NOMO-1 treated with dmso at 0.1 percent for 144 hours (cell line): ENCODE measurements at regions not wholly inside any gene's neighbourhood (a gene's known extent, or its start where the extent isn't known, plus 50 kb on each side); places are given as distances from the start of the nearest gene placed in this dataset.
A peak's percentile ranks its signal among the peaks of the same experiment; 100 is the strongest.
"Not testable (repeated sequence)": the region's sequence is repeated elsewhere in the genome, so short reads cannot be mapped to it uniquely, and the experiment has no call there.

Experiments
- DNase-seq: peaks from one replicate; lab custom pipeline; 2025; ENCODE audit not compliant: unreplicated experiment; lab: John Stamatoyannopoulos, UW

DNA sequence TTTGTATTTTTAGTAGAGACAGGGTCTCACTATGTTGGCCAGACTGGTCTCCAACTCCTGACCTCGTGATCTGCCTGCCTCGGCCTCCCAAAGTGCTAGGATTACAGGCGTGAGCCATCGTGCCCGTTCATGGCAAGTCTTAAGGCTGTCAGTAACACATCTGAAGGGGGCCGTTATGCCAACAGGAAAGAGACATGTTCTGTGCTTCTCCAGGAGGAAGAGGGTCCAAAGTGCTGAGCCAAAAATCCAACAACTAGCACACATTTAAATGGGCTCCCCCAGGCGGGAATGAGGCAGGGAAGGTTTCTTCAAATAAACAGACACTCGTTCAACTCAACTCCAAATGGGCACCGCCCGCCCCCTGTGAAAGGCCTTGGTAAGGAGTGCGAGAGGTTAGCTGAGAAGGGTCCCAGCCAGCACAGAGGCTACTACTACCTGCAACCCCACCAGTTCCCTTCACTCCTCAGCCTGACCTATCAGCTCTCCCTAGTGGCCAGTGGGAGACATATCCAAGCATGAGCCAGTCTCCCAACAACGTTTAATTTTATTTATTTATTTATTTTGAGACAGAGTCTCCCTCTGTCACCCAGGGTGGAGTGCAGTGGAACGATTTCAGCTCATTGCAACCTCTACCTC lies 84.1 kb upstream of the DMRT1 start:
- DNase-seq: no peak

DNA sequence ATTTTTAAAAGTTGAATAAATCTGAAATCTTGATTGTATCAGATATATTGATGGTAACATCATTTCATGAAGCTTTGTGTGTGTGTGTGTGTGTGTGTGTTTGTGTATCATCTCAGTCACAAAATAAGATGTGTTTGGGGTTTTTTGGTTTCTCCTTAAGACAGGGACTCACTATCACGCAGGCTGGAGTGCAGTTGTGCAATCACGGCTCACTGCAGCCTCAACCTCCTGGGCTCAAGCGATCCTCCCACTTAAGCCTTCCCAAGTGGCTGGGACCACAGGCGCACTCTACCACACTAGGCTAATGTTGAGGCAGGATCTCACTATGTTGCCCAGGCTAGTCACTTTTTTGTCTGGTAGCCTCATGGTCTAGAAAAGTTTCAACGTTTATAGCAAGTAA lies 83.4 kb upstream of the DMRT1 start:
- DNase-seq: no peak

DNA sequence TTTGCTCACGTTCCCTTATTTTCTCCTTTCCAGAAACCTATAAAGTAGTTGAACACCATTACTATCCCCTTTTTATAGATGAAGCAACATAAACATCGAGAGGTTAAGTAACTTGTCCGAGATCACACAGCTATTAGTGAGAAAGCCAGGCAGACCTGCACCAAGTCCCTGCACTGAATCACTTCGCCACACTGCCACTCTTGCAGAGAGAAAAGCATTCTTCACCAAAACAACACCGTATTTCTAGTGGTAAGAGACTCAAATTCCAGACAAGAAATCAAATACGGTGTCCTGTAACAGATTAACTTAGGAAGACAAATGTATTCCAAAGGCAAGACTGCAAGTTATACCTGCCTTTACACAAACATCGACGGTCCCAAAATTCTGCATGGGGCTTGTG lies 82.0 kb upstream of the DMRT1 start:
- no peak for DNase-seq

DNA sequence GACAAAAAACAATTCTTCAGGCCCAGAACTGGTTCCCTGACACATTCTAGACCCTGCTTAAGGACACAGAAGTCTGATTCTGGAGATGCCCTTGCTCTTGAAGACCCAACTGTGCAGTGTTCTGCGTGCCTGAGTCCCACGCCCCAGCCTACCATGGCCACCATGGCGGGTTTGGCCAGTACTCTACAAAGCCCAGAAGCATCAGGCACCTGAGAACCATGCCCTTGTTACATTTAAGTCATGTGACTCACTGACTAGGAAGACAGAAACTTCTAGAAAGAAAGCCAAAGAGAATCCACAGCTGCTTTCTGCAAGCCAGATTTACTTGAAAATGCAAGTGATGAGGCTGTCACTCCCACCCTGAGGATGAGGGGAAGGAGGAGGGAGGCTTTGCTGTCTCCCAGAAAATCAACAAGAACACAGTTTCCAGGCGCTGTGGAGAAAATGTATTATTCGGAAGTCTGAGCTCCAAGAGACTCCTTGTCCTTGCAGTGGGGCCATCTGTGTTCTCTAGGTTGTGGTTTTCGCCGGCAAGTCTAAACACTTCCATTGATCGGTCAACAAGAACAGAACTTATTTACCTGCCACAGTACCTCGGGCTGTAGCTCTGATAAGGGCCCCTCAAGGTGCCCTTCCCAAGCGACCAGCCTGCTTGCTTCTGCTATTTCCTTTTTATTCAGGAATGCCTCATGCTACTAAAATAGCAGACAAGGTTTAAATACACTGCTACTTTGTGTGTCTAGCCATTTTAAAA lies 81.3 kb upstream of the DMRT1 start:
- DNase-seq: no peak

DNA sequence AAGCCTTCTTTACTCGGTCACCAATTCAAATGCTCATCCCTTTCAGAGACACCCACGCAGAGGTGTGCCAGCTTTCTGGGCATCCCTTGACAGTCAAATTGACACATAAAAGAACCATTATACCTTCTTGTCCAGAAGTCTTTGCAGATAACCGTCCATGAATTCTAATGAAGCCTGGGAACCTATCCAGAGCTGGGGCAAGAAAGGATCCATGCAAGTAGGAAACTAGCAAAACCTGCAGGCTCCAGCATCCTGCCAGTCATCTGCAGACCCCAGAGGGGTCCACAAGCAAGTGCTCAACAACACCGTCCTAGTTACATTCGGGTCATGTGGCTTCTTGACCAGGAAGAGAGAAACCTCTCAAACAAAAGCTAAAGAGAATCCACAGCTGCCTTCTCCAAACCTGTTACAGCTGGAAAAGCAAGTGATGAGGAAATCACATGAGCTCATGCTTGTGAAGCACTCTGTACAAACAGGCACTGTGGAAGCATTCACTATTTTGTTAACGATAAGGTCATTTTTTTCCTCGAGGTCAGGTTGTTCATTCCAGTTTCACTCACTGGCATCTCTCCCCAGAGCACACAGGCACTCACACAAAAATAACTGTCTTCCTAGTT lies 80.2 kb upstream of the DMRT1 start:
- DNase-seq: no peak

DNA sequence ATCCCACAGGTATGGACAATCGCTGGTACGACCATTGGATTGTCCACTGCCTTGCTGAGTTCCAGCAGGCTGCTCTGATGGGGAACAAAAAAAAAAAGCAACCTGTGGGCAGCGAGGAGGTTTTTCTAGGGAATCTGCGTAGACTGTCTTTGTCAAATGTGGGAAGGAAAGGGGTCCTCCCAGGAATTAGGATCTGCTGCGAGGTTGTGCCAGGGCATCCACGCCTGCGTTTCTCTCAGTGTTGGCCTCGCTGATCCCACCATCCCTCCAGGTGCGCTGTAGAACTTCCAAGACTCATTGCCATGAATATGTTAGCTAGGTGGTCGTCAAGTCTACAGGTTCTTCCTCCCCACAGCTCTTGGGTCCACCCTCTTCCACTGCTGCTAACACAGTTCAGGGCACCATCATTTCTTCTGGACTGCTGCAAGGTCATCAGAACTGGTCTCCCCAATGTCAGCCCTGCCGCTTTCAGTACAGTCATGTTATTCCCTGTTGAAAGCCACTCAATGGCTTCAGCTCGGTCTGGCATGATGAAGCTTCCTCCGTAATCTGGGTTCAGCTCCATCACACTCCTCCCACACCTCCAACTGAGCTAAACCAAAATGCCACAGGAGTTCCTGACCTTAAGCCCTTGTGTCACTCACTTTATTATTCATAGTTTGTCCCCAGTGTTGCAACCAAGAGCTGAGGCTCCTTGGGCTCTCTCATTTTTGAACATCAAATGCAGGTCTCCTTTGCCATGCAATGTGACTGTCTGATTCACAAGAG lies 79.5 kb upstream of the DMRT1 start:
- no peak for DNase-seq

DNA sequence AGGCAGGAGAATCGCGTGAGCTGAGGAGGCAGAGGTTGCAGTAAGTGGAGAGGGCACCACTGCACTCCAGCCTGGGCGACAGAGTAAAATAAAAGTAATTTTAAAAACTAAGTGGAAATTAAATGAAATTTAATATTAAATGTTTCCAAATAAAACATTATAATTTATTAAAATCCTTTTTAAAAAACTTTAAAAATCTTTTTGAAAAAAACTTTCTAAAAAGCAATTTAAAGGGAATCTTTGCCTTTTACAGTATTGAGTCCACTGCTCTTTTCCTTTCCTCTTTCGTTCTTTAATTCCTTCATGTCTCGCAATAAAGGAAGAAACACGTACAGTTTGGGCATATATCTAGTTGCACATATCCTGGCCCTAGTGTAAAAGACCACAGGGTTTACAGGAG lies 77.8 kb upstream of the DMRT1 start:
- DNase-seq: no peak

DNA sequence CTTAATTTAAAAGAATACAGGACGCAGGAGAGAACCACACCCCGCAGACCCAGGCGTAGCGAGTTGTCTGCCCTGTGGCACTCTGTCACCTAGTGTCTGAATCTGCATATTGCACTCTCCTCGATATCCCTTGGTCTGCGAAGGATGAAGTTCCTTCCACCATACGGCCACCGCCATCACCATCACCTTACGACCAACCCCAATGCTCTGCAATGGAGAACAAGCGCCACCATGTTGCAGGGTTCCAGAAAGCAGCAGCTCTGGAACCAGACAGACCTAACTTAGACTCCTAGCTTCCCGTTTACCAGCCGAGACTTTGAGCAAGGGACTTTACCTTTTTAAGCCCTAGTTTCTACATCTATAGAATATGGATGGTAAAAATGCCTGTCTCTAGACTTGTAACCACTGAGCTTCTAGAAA lies 77.4 kb upstream of the DMRT1 start:
- peak; percentile 75 for DNase-seq

DNA sequence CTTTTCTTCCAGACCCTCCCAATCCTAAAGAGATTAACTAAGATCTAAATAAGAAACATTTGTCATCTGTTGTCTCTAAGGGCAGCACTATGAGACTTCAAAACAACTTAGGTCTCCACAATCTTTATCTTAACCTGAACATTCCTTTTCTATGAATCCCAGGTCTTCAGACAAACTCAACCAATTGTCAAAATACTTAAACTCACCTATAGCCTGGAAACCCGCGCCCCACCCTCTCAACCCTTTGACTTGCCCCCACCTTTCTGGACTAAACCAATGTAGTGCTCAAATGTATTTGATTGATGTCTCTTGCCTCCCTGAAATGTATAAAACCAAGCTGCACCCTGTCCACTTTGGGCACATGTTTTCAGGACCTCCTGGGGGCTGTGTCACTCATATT lies 76.5 kb upstream of the DMRT1 start:
- DNase-seq: no peak

DNA sequence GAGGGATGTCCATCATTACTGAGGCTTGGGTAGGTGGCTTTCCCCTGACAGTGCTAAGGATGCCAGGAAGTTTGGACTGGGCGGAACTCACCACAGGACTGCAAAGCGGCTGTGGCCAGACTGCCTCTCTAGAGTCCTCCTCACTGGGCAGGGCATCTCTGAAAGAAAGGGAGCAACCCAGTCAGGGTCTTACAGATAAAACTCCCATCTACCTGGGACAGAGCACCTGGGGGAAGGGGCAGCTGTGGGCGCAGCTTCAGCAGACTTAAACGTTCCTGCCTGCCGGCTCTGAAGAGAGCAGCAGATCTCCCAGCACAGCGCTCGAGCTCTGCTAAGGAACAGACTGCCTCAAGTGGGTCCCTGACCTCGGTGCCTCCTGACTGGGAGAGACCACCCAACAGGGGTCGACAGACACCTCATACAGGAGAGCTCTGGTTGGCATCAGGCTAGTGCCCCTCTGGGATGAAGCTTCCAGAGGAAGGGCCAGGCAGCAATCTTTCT lies 74.4 kb upstream of the DMRT1 start:
- not testable (repeated sequence) for DNase-seq

DNA sequence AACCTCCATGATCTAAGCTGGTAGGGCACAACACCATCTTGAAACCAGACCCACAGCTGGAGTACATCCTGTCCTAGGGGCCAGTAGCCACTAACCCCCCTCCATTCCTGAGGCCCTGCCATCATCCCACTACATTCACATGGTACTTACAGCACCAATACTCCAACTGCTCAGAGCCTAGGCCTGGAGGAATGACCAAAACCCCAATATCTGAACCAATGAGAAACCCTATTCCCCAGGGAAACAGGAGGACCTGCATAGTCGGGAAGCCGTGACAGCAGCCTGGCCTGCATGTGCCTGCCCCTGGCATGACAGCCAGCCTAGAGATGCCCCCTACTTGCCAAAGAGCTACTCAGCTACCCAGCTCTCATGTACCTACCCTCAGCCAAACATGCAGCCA lies 65.4 kb upstream of the DMRT1 start:
- no peak for DNase-seq

DNA sequence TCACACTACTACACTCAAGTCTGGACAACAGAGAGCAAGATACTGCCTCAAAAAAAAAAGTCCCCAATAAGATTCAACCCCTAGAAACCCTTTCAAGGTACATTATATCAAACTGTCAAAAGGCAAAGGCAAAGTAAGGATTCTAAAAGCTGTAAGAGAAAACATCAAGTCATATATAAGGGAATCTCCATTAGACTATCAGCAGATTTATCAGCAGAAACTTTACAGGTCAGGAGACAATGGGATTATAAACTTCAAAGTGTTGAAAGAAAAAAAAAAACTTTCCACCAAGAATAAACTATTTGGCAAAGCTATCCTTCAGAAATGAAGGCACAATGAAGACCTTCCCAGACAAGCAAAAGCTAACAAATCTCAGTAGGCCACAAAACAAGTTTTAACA lies 63.5 kb upstream of the DMRT1 start:
- DNase-seq: no peak

DNA sequence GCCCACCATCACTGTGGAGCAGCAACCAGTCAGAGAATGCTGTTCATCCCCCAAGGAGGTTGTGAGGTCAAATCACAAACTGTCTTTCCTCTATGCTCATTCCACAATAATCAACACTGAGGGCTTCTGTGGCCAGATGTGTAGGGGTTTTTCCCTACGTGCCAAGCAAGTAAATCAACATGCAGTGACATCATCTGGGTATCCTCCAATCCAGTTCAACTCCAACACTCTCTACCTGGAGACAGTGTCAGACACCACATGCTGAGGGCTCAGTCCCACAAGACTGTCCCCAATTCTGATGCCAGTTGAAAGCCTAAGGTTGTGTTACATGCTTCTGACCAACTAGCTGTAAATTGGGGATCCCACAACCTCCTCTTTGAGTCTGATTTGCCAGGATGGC lies 57.3 kb upstream of the DMRT1 start:
- no peak for DNase-seq

DNA sequence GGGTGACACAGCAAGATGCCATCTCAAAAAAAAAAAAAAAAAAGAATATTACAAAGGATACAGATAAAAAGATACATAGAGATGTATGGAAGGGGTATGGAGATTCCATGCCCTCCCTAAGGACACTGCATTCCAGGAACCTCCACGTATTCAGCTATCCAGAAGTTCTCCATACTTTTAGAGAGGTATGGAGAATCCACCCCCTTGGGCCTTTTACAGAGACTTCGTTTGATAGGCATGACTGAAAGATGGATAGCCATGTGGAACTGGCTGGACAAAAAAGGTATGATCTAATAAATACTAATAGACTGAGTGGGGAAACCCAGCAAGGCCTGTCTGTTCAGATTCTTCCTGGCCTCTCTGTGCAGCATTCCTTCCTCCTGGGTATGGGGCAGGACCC lies 56.6 kb upstream of the DMRT1 start:
- DNase-seq: no peak

DNA sequence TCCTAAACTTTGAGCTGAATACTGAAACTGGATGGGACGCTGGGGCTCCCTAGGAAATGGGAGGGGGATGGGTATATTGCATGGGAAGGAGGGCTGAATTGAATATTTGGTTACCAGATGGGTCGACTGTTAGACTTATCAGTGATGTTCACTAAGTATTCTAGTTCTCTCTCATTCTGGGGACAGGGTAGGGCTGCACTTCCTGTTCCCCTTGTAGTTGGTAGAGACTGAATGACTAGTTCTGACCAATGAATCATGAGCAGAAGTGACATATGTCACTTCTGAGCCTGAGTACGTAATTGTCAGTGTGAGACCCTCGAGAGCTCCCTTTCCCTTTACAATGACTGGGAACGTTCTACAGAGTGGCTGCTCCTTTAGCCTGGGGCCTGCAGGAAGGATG lies 55.5 kb upstream of the DMRT1 start:
- no peak for DNase-seq

DNA sequence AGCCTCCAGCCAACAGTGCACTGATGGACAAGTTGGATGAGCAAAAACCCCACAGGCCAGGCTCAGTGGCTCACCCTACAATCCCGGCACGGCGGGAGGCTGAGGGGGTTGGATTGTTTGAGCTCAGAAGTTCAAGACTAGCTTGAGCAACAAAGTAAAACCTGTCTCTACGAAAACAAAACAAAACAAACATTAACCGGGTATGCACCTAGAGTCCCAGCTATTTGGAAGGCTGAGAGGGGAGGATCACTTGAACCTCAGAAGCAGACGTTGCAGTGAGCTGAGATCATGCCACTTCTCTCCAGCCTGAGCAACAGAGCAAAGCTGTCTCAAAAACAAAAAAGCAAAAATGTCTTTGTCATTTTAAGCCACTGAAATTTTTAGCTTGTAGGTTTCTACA lies 55.1 kb upstream of the DMRT1 start:
- DNase-seq: no peak

DNA sequence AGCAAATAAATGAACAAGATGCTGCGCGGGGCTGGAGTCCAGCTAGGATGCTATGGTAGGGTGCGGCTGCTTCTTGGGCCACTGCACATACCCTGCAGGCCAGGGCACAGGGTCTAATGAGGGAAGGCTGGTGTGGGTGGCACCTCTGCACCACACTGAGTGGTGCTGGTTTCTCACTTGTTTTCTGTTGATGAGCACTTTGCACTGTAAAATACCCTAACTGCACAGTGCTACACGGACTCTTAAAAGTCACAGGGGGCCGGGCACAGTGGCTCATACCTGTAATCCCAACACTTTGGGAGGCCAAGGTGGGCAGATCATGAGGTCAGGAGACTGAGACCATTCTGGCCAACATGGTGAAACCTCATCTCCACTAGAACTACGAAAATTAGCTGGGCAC lies 52.7 kb upstream of the DMRT1 start:
- no peak for DNase-seq
